HG03095 (cell line): ENCODE measurements at regions not wholly inside any gene's neighbourhood (a gene's known extent, or its start where the extent isn't known, plus 50 kb on each side); places are given as distances from the start of the nearest gene placed in this dataset.
A peak's percentile ranks its signal among the peaks of the same experiment; 100 is the strongest.

Source experiments
- ATAC-seq: cut with Tn5 transposase; IDR thresholded peaks from one replicate; pipeline ENCODE4 v1.9.1; 2021; ENCODE audit warnings: moderate library complexity; ENCODE audit not compliant: unreplicated experiment

GRCh38 chr9:105912157-105912862 is 218.0 kb downstream of the TMEM38B start:
- no peak for ATAC-seq

DNA sequence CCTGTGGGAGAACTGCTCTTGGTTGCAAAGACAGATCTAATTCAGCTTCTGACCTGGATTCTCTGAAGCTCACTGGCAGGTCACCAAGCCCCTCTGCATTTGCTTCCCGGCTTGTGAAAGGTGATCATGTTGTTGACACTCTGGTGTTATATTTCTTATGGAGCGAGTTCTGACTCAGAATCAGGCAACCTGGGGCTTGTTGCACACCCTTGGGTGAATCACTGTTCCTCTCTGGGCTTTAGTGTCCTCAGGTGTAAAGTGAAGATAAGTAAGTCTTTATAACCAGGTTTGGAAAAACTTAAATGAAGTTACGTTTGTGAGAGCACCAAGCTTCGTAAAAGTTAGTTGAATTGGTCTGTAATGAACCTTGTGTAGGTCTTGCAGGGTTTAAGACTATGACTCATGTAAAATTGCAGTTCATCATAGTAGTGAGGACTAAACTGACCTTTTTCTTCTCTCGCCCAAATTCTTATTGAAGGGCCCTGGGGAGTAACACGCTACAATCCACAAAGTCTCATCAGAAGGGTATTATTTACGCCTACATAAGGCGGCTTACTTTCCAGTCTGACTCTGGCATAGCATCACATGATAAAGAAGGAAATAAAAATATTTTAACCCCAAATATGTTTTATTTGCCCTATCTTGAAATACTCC is 218.6 kb downstream of the TMEM38B start:
- ATAC-seq = no peak

GRCh38 chr9:105921057-105921726 is 226.9 kb downstream of the TMEM38B start:
- ATAC-seq = no peak

DNA sequence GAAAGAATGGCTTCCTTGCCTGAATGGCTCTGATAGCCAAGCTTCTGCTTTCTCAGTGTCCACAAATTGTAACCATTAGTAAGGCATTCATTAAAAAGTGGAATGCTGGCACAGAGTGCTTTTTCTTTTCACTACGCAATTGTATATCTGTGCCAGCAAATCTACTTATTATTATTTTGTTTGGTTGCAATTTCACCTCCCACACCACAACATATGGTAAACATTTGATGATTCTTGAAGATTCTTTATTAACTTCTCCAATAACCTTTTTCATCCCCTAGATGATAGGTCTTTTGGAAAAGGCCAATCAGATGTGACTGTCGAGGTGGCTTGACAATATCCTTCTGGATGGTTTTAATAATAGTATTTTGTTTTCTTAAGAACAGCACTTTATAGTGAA is 234.1 kb downstream of the TMEM38B start:
- ATAC-seq = no peak

DNA sequence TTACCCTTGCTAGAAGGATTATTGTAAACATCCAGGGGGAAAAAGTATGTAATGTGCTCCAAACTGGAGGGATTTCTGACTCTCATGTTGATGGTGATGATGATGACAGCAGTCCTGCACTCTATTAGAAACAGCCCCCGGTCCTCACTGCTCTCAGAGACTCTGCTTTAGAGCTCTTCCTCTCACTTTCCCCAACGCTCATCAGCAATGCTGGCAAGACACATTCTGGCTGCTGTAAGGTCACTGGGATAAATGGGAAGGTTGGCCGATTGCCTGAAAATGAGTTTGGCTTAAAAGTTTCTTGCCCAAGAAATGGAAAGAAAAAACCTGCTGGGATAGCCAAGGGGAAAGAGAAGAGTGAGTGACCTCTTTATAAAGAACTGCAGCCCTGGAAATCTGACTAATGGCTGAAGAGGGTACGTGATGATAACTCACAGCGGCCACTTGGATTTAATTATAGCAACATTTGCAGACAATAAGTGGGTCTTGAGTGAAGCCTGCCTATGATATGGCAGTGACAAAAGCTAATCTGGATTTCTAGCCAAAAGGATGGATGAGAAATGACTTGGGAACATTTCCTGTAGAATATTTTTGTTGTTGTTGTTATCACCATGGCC is 235.8 kb downstream of the TMEM38B start:
- ATAC-seq = no peak

DNA sequence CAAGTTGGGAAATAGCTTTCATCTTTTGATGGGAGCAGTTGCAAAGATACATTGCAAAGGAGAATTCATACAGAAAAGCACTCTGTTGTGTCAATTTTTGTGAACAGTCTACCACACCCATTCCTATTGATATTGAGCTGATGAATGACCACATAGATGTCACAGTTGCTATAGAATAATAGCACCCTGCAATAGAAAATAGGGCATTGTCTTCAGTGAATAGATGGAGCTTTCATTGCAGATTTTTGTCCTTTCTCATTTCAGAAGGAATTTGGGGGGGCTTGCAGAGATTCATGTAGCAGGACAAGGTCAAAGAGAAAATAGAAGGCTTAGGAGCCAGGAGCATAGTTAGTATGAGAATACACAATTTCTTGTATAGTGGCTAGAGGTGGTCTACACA is 237.9 kb downstream of the TMEM38B start:
- ATAC-seq = no peak

DNA sequence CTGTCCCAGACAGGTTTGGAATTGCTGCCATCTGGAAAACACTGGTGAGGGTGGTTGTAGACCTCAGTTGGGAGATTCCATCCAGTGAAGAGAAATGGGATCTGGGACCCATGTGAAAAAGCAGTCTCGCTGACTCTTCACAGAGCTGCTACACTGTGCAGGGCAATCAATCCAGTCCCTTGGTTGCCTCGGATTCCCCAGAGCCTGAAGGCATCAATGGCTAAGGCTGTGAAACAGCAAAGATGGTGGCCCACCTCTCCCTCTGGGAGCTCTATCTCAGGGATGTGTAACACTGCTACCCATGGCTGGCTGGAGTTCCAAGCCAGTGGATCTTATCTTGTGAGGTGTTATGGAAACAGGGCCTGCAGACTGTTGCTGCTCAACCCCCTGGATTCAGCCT is 256.1 kb downstream of the TMEM38B start:
- ATAC-seq = no peak

GRCh38 chr9:105950894-105951293 is 256.6 kb downstream of the TMEM38B start:
- ATAC-seq = no peak

GRCh38 chr9:105954517-105954916 is 260.2 kb downstream of the TMEM38B start:
- no peak for ATAC-seq

GRCh38 chr9:105957830-105958229 is 263.5 kb downstream of the TMEM38B start:
- no peak for ATAC-seq

GRCh38 chr9:105958587-105958986 is 264.2 kb downstream of the TMEM38B start:
- no peak for ATAC-seq

- ATAC-seq = no peak
These were observed 265.2 kb downstream of the TMEM38B start for GRCh38 chr9:105959531-105959930.

DNA sequence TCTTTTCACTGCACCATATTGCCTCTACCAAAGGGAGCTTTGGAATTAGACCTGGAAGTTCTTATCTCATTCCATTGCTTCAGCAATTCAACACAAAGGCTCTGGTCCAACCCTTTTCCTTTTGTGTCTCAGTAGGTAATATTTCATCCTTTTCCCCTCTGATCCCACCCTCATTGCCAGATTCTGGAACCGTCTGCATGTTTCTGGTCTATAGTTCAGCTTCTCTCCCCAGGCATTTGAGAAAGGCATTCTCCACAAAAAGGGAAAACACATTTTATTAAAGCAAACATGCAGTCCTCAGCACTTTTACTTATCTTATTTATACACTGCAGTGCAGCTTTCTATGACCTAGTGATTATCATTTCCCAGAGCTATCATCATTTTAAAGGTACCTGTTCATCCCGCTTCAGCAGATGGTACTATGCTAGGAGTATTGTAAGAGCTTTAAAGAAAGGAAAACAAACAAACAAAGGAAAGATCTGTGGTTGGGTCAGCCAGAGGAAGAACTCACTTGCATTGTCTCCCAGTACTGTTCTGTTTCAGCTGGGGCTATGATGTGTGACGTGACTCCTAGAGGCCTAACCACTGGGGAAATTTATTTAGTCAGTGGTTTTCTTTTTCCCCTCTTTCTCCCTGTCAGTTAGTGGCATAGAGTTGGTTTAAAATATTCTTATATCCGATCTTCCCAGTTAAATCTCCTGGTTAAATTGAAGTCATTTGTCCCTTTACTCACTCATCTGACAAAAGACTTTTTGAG is 269.2 kb downstream of the TMEM38B start:
- ATAC-seq = peak; percentile 52

GRCh38 chr9:105964156-105964555 is 269.8 kb downstream of the TMEM38B start:
- ATAC-seq = no peak

DNA sequence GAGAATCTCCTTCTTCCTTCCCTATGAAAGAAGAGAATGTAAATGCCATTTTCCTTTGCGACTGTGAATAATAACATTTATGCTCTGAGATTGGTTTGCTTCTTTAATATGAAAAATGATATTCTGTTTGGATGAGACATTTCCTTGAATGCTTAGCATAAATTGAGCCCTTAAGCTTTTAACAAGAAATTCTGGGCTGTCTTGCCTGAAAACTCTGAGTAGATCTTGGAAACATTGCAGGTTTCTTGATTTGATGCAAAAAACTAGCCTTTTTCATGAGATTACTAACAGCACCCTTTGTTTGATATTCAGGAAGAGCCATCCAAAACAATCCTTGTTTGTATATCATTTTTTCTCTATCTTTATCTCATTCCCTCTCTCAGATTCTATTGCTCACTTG is 272.5 kb downstream of the TMEM38B start:
- no peak for ATAC-seq

- no peak for ATAC-seq
These were observed 272.9 kb downstream of the TMEM38B start for GRCh38 chr9:105967248-105967647.

GRCh38 chr9:105967797-105968196 is 273.5 kb downstream of the TMEM38B start:
- no peak for ATAC-seq

- no peak for ATAC-seq
These were observed 274.6 kb downstream of the TMEM38B start for GRCh38 chr9:105968811-105969466.

GRCh38 chr9:105969636-105970035 is 275.3 kb downstream of the TMEM38B start:
- ATAC-seq = no peak

DNA sequence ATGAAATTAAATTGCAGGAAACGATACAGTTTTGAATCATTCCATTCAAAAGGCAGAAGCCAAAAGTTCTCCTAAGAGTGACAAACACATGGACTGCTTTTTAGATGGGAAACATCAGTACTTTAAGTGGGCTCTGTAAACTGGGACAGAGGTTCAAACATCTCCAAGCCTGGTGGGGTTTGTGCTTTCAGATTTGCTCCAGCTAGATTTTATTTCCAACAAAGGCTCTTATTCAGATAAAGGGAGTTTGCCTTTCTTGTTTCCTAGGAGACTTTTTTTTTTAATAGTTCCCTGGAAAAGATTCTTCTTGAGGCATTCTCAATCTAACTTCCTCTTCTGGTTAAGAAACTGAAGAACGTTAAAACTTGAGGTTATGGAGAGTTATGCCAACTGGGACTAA is 277.6 kb downstream of the TMEM38B start:
- no peak for ATAC-seq
